ENCODE measurements at regions not wholly inside any gene's neighbourhood (a gene's known extent, or its start where the extent isn't known, plus 50 kb on each side); places are given as distances from the start of the nearest gene placed in this dataset.

GRCh38 chr1:73144311-73144710 lies 862.0 kb upstream of the NEGR1 start:
- H3K9me3 ChIP-seq (replicated peaks in 1 of 3), result no peaks in the 10 kb centered on the region
- no peak overlapping the region for H3K4me3 ChIP-seq
- no peaks in the 10 kb centered on the region for H3K27me3 ChIP-seq
- intact Hi-C loops (cut with DNase I), result no loop called here
- no peak for TF ChIP-seq CTCF (IDR thresholded peaks at IDR 0.05)
- no peak for TF ChIP-seq POLR2A (IDR thresholded peaks at IDR 0.05)
- no peaks in the 10 kb centered on the region for H3K4me1 ChIP-seq (replicated peaks in 1 of 2)
- H3K27ac ChIP-seq, result no peak overlapping the region
- no peaks in the 10 kb centered on the region for H3K36me3 ChIP-seq (replicated peaks in 1 of 2)
- no peak for DNase-seq

- intact Hi-C loops (cut with DNase I), result no loop called here
- Histone ChIP-seq H3K36me3 (replicated peaks in 1 of 2) (no peaks in the 10 kb centered on the region), H3K27me3 (no peaks in the 10 kb centered on the region), H3K27ac (no peak overlapping the region), H3K4me3 (no peak overlapping the region), H3K9me3 (replicated peaks in 1 of 3) (no peaks in the 10 kb centered on the region), H3K4me1 (replicated peaks in 1 of 2) (no peaks in the 10 kb centered on the region)
- no peak for TF ChIP-seq POLR2A (IDR thresholded peaks at IDR 0.05)
- TF ChIP-seq CTCF (IDR thresholded peaks at IDR 0.05), result no peak
- no peak for DNase-seq
Measured at GRCh38 chr1:73136975-73137374, 854.6 kb upstream of the NEGR1 start.

GRCh38 chr1:73106931-73107330 lies 824.6 kb upstream of the NEGR1 start:
- WGBS, 4 donors, result 84 to 96% (median 89%) methylated on average over 2 of the region's 2 CpGs
- no peak for DNase-seq
- H3K27ac ChIP-seq, result no peak overlapping the region
- no peaks in the 10 kb centered on the region for H3K9me3 ChIP-seq (replicated peaks in 1 of 3)
- no peak for TF ChIP-seq CTCF (IDR thresholded peaks at IDR 0.05)
- no peak for TF ChIP-seq POLR2A (IDR thresholded peaks at IDR 0.05)
- no peaks in the 10 kb centered on the region for H3K27me3 ChIP-seq
- H3K4me1 ChIP-seq (replicated peaks in 1 of 2), result no peaks in the 10 kb centered on the region
- no peak overlapping the region for H3K4me3 ChIP-seq
- no peaks in the 10 kb centered on the region for H3K36me3 ChIP-seq (replicated peaks in 1 of 2)
- intact Hi-C loops (cut with DNase I), result no loop called here

- no peaks in the 10 kb centered on the region for H3K4me1 ChIP-seq (replicated peaks in 1 of 2)
- H3K36me3 ChIP-seq (replicated peaks in 1 of 2), result no peaks in the 10 kb centered on the region
- 90 to 94% (median 91%) methylated on average over 10 to 16 of the region's 16 CpGs for WGBS, 4 donors
- H3K4me3 ChIP-seq, result no peak overlapping the region
- no peak for DNase-seq
- no peak overlapping the region for H3K27ac ChIP-seq
- H3K27me3 ChIP-seq, result no peaks in the 10 kb centered on the region
- no peaks in the 10 kb centered on the region for H3K9me3 ChIP-seq (replicated peaks in 1 of 3)
- intact Hi-C loops (cut with DNase I), result no loop called here
- no peak for TF ChIP-seq CTCF (IDR thresholded peaks at IDR 0.05)
- no peak for TF ChIP-seq POLR2A (IDR thresholded peaks at IDR 0.05)
Measured at GRCh38 chr1:73105755-73106154, 823.4 kb upstream of the NEGR1 start.

All from adrenal gland (tissue), 9 donors.